ENCODE measurements at regions not wholly inside any gene's neighbourhood (a gene's known extent, or its start where the extent isn't known, plus 50 kb on each side); places are given as distances from the start of the nearest gene placed in this dataset.

- no peak for TF ChIP-seq POLR2A (IDR thresholded peaks at IDR 0.05)
- no peak for TF ChIP-seq CTCF (IDR thresholded peaks at IDR 0.05)
Observed at GRCh38 chr15:91711384-91712033, 142.0 kb upstream of the SLCO3A1 start.

All from body of pancreas (tissue), 4 donors.